ENCODE measurements at regions not wholly inside any gene's neighbourhood (a gene's known extent, or its start where the extent isn't known, plus 50 kb on each side); places are given as distances from the start of the nearest gene placed in this dataset.

GRCh38 chr9:30193421-30193820 lies 2191.0 kb upstream of the ACO1 start:
- TF ChIP-seq POLR2AphosphoS5 (IDR thresholded peaks at IDR 0.05; ENCODE audit: low read depth, low read length) (no peak), CTCF (IDR thresholded peaks at IDR 0.05; ENCODE audit: control extremely low read depth in 1 of 3, insufficient read depth in 1 of 3, low read depth in 1 of 3, low read length in 3 of 3) (no peak), POLR2A (IDR thresholded peaks at IDR 0.05; ENCODE audit: control extremely low read depth in 1 of 2, low read depth in 2 of 2, low read length in 2 of 2) (no peak), KDM1A (IDR thresholded peaks at IDR 0.05; ENCODE audit: borderline replicate concordance, low read length) (no peak), ZNF274 (IDR thresholded peaks at IDR 0.05; ENCODE audit: borderline replicate concordance, extremely low read depth, low read length) (no peak), GTF2F1 (IDR thresholded peaks at IDR 0.05; ENCODE audit: borderline replicate concordance, low read depth, low read length) (no peak), CEBPB (IDR thresholded peaks at IDR 0.05; ENCODE audit: low read depth, low read length) (no peak), ATF3 (IDR thresholded peaks at IDR 0.05; ENCODE audit: insufficient read depth, low read depth, low read length) (no peak), TAF1 (IDR thresholded peaks at IDR 0.05; ENCODE audit: low read depth, low read length) (no peak), BRCA1 (IDR thresholded peaks at IDR 0.05; ENCODE audit: low read depth, low read length) (no peak)
